ENCODE measurements at regions not wholly inside any gene's neighbourhood (a gene's known extent, or its start where the extent isn't known, plus 50 kb on each side); places are given as distances from the start of the nearest gene placed in this dataset.

- no peak overlapping the region for H3K4me3 ChIP-seq (replicated peaks; ENCODE audit: low read depth, low read length)
- TF ChIP-seq CTCF (IDR thresholded peaks at IDR 0.05; ENCODE audit: low read depth, low read length, missing control alignments): no peak
- no peak for DNase-seq (ENCODE audit: extremely low read depth, low read depth)
Measured at GRCh38 chr22:47586946-47587345, 824.5 kb downstream of the TBC1D22A start.

GRCh38 chr22:47586038-47586437, 823.6 kb downstream of the TBC1D22A start:
- no peak for TF ChIP-seq CTCF (IDR thresholded peaks at IDR 0.05; ENCODE audit: low read depth, low read length, missing control alignments)
- no peak overlapping the region for H3K4me3 ChIP-seq (replicated peaks; ENCODE audit: low read depth, low read length)
- no peak for DNase-seq (ENCODE audit: extremely low read depth, low read depth)

GRCh38 chr22:47583959-47584562, 821.6 kb downstream of the TBC1D22A start:
- TF ChIP-seq CTCF (IDR thresholded peaks at IDR 0.05; ENCODE audit: low read depth, low read length, missing control alignments): no peak
- DNase-seq (ENCODE audit: extremely low read depth, low read depth): no peak
- H3K4me3 ChIP-seq (replicated peaks; ENCODE audit: low read depth, low read length): no peak overlapping the region

GRCh38 chr22:47582067-47582466, 819.6 kb downstream of the TBC1D22A start:
- no peak for DNase-seq (ENCODE audit: extremely low read depth, low read depth)
- TF ChIP-seq CTCF (IDR thresholded peaks at IDR 0.05; ENCODE audit: low read depth, low read length, missing control alignments): no peak
- no peak overlapping the region for H3K4me3 ChIP-seq (replicated peaks; ENCODE audit: low read depth, low read length)

- no peak overlapping the region for H3K4me3 ChIP-seq (replicated peaks; ENCODE audit: low read depth, low read length)
- DNase-seq (ENCODE audit: extremely low read depth, low read depth): no peak
- TF ChIP-seq CTCF (IDR thresholded peaks at IDR 0.05; ENCODE audit: low read depth, low read length, missing control alignments): no peak
Measured at GRCh38 chr22:47580121-47580520, 817.7 kb downstream of the TBC1D22A start.

GRCh38 chr22:47576908-47577307, 814.5 kb downstream of the TBC1D22A start:
- H3K4me3 ChIP-seq (replicated peaks; ENCODE audit: low read depth, low read length): no peak overlapping the region
- no peak for DNase-seq (ENCODE audit: extremely low read depth, low read depth)
- no peak for TF ChIP-seq CTCF (IDR thresholded peaks at IDR 0.05; ENCODE audit: low read depth, low read length, missing control alignments)

- no peak for TF ChIP-seq CTCF (IDR thresholded peaks at IDR 0.05; ENCODE audit: low read depth, low read length, missing control alignments)
- DNase-seq (ENCODE audit: extremely low read depth, low read depth): no peak
Measured at GRCh38 chr22:47575291-47575690, 812.8 kb downstream of the TBC1D22A start.

More at GRCh38 chr22:47575291-47575690, 812.8 kb downstream of the TBC1D22A start:
- H3K4me3 ChIP-seq (replicated peaks; ENCODE audit: low read depth, low read length): no peak overlapping the region
